GM18873 (cell line): ENCODE measurements at regions not wholly inside any gene's neighbourhood (a gene's known extent, or its start where the extent isn't known, plus 50 kb on each side); places are given as distances from the start of the nearest gene placed in this dataset.

Source experiments
- ATAC-seq: cut with Tn5 transposase; IDR thresholded peaks from one replicate; pipeline ENCODE4 v1.9.1; 2021; ENCODE audit warnings: mild to moderate bottlenecking, moderate library complexity, moderate number of reproducible peaks; ENCODE audit not compliant: unreplicated experiment, low FRiP score

GRCh38 chr2:40507432-40507831 is 55.5 kb upstream of the SLC8A1 start:
- ATAC-seq = peak; percentile 75

GRCh38 chr2:40510304-40510703 is 58.4 kb upstream of the SLC8A1 start:
- no peak for ATAC-seq

DNA sequence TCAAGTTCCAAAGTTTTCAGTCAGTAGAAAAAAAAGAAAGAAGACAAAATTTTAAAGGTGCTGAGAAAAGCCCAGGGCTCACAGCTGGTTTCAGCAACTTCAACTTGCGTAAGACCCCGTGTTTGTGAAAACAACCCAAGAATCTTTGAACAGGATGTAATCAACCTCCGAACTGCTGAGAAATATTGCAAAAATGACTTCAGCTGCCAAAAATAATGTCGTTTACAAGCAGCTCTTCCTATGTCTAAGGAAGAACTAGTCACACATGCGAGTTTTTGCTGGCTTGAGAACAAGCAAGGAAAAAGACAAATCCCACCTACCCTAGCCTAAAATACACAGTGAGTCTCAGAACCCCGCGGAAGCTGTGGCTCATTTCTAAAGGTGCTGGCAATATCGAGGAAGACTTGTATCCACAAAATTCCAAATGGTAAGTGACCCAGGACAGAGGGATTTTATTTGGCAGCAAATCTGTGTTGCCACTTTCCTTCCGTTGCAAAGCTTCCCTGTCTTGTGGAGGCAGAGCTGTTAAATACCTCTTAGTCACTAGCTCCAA is 59.8 kb upstream of the SLC8A1 start:
- ATAC-seq = no peak

DNA sequence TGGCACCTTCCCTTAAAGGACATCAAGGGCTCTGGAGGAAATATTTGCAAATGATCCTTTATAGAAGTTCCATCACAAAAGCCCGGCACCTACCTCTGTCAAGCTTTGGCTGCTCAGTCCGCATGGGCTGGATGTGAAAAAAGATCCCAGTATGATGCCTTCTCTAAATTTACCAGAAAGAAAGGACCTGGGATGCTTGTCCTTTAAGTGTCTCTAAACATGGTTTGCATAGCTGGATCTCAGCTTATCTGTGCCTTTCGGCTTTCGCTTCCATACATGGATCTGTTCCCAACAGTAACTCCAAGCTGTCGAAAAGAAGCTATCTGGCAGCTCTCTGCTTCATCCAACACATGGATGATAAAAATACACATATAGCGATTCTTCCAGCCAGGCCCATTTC is 60.4 kb upstream of the SLC8A1 start:
- no peak for ATAC-seq

GRCh38 chr2:40513201-40513600 is 61.3 kb upstream of the SLC8A1 start:
- ATAC-seq = no peak

DNA sequence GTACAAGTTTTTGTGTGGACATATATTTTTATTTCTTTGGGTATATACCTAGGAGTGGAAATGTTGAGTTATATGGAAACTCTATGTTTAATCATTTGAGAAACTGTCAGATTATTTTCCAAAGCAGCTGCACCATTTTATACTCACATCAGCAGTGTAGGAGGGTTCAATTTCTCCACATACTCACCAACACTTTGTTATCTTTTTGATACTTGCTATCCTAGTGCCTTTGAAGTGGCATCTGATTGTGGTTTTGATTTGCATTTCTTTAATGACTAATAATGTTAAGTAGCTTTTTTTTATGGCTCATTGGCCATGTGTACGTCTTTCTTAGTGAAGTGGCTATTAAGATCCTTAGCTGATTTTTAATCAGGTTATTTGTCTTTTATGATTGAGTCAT is 64.7 kb upstream of the SLC8A1 start:
- ATAC-seq = no peak

DNA sequence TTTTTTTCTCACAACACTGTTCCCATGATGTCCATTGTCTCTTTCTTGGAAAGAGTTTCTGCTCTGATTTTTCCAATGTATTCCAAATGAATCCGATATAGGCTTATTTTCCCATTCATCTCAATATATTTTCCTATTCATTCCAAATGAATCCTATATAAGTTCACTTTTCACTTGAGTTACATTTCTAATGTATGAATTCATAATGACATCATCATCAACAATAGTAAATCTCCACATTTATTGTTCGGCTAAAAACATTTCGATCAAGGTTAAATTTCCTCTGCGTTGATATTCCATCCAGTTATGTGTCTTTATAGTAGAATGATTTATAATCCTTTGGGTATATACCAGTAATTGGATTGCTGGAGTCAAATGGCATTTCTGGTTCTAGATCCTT is 76.7 kb upstream of the SLC8A1 start:
- ATAC-seq = no peak

GRCh38 chr2:40531359-40531758 is 79.5 kb upstream of the SLC8A1 start:
- ATAC-seq = no peak

GRCh38 chr2:40534528-40534927 is 82.6 kb upstream of the SLC8A1 start:
- no peak for ATAC-seq

- ATAC-seq = no peak
These were observed 84.1 kb upstream of the SLC8A1 start for GRCh38 chr2:40535972-40536371.

DNA sequence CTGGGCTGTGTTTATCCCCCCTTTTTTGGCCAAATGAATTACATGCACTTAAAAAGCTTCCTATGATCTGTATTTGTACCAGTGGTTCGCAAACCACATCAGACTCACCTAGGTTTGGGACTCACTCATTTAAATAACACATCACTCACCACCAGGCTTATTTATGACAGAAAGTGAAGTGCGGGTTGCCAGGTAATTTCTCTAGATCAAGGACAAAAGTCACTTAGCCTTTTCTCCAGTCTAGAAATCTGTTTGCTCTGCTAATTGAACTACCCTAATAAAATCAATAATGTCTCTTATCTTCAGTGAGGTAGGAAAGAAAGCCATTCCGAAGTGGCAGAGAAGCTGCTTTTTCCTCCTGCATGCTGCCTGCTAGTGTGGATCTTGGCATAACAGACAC is 88.1 kb upstream of the SLC8A1 start:
- no peak for ATAC-seq

GRCh38 chr2:40543381-40543780 is 91.5 kb upstream of the SLC8A1 start:
- ATAC-seq = no peak

GRCh38 chr2:40544072-40544471 is 92.2 kb upstream of the SLC8A1 start:
- ATAC-seq = no peak

GRCh38 chr2:40545645-40546044 is 93.8 kb upstream of the SLC8A1 start:
- no peak for ATAC-seq

DNA sequence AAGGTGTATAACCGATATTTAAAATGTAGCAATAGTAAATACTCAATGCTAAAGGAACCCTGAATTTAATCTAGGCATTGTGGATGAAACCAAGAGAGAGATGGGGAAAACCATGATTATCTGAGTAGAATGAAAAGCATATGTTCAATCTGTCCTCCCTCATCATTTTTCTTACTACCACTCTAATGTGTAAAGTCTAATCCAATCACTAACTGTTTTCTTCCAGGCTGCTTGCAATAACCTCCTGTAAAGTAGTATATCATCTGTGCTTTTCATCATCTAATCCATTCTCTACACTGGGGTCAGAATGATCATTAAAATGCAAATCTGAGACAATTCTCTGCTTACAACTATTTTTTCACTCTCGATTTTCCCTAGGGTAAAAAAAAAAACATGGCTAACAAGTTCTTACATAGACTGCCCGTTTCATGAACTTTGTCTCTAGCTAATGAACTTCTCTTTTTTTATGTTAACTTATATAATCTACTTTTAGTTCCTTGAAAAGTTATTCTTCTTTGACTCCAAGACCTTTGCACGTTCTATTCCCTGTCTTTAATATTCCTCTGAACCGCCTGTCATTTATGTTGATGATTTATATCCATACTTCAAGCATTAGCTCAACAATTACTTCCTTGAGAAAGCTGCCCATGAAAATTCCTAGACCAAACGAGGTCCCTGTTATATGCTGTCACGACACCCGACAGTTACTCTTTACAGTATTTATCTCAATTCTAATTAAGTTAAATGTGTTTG is 94.7 kb upstream of the SLC8A1 start:
- no peak for ATAC-seq

- no peak for ATAC-seq
These were observed 96.6 kb upstream of the SLC8A1 start for GRCh38 chr2:40548521-40548920.

- ATAC-seq = no peak
These were observed 98.2 kb upstream of the SLC8A1 start for GRCh38 chr2:40550085-40550484.

DNA sequence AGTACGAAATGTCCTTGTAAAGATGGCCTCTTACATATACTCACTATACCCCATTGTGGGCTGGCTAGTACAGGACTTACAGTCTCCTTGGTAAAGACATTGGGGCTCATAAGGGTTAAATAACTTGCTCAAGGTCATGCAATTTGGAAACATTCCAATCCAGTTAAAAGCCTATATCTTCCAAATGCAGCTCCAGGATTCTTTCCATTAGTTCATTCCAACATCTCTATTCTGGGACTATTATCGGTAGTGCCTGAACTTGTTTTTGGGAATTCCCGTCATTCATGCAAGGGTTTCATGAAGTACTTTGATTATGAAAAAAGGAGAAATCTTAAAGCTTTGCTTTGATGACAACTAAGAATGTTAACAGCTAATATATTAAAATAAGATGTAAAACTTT is 99.2 kb upstream of the SLC8A1 start:
- ATAC-seq = no peak

DNA sequence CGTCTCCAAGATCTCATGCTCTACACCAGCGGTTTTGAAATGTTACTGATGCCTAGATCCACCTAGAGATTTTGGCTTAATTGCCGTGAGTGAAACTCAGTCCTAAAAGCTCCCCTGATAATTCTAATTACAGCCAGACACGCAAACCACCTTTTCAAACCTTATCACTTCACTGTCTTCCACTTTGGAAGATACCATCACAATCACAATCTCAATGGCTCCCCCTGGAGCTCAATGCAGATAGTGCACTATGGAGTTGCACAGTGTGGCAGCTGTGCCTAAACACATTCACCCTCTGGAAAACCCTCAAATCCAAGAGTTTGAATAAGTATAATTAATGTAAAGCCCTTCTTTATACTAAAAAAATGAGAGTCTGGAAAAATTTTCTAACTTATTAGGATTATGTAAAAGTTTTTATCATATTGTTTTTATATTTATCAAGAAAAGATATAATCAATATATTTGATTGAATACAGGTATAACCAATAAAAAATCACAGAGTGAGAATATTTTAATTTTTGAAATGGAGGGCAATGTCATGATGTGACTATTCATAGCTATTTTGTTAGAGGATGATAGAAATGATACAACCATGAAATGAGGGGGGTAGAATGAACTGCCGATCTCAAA is 102.9 kb upstream of the SLC8A1 start:
- peak; percentile 80 for ATAC-seq

GRCh38 chr2:40556293-40556692 is 104.4 kb upstream of the SLC8A1 start:
- no peak for ATAC-seq

GRCh38 chr2:40556739-40557138 is 104.8 kb upstream of the SLC8A1 start:
- ATAC-seq = no peak

DNA sequence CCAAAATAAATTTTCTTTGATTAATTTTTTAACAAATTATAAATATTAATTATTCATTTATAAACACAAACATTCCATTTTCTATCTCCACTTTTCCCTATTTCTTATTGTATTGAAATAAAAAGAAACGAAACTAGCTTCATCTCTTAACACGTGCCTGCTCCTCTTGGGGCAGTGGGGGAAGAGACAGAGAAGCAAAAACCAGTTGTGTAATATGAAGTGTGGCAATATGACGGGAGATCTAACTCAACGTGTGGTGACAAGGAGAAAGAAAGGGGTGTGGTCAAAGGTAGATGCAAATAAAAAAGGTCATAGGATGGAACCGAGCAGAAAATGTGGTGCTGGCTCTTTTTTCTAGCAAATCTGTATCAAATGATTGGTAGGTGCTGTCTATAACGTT is 106.9 kb upstream of the SLC8A1 start:
- no peak for ATAC-seq
